ENCODE measurements at regions not wholly inside any gene's neighbourhood (a gene's known extent, or its start where the extent isn't known, plus 50 kb on each side); places are given as distances from the start of the nearest gene placed in this dataset.

DNA sequence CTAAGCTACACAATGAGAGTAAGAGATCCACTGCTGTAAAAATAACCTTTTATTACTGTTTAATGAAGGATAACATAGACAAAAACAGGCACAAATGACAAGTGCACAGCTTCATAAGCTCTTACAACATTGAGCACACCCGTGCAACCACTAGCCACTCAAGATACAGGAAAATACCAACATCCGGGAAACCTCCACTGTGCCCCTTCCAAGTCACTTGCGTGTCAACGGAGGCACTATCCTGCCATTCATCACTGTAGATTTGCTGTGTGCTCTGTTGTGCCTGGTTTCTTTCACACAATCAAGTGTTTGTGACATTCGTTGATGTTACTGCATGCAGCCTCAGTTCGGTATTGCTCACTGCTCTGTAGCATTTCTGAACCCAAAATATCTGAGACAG is 292.9 kb upstream of the MYT1L start:
- no peak for DNase-seq (ENCODE audit: low spot score in 2 of 2, unreplicated experiment in 2 of 2)
- Mint-ChIP-seq H3K9me3 (no peaks in the 10 kb centered on the region), H3K4me1 (no peaks in the 10 kb centered on the region), H3K27ac (no peak overlapping the region), H3K27me3 (ENCODE audit: low read depth) (peaks cover 39% of the 10 kb centered on the region), H3K4me3 (no peak overlapping the region), H3K36me3 (no peaks in the 10 kb centered on the region)
- TF ChIP-seq, protein P1, sequence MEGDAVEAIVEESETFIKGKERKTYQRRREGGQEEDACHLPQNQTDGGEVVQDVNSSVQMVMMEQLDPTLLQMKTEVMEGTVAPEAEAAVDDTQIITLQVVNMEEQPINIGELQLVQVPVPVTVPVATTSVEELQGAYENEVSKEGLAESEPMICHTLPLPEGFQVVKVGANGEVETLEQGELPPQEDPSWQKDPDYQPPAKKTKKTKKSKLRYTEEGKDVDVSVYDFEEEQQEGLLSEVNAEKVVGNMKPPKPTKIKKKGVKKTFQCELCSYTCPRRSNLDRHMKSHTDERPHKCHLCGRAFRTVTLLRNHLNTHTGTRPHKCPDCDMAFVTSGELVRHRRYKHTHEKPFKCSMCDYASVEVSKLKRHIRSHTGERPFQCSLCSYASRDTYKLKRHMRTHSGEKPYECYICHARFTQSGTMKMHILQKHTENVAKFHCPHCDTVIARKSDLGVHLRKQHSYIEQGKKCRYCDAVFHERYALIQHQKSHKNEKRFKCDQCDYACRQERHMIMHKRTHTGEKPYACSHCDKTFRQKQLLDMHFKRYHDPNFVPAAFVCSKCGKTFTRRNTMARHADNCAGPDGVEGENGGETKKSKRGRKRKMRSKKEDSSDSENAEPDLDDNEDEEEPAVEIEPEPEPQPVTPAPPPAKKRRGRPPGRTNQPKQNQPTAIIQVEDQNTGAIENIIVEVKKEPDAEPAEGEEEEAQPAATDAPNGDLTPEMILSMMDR (IDR thresholded peaks at IDR 0.05; ENCODE audit: unreplicated experiment), result no peak

DNA sequence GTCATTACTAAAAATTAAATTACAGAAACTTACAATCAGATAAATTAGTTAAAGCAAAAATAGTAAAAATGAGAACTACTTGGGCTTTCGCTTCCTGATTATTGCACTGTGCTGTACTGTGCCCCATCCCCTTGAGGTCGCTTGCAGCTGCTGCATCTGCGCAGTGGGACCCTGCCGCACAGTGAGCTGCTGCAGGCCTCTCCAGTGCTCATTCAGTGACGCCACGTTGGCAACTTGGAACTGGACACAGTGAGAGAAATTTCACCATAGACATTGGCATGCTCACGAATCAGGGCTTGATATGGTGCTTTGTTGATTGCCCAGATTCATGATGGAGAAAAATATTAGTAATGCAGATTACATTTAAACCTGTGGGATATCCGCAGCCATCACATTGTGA is 290.8 kb upstream of the MYT1L start:
- DNase-seq (ENCODE audit: low spot score in 2 of 2, unreplicated experiment in 2 of 2), result no peak
- no peak overlapping the region for H3K27ac Mint-ChIP-seq
- no peaks in the 10 kb centered on the region for H3K36me3 Mint-ChIP-seq
- H3K4me3 Mint-ChIP-seq, result no peak overlapping the region
- peaks cover 49% of the 10 kb centered on the region for H3K27me3 Mint-ChIP-seq (ENCODE audit: low read depth)
- TF ChIP-seq, protein P1 (IDR thresholded peaks at IDR 0.05; ENCODE audit: unreplicated experiment), result no peak
- no peaks in the 10 kb centered on the region for H3K9me3 Mint-ChIP-seq
- H3K4me1 Mint-ChIP-seq, result no peaks in the 10 kb centered on the region

DNA sequence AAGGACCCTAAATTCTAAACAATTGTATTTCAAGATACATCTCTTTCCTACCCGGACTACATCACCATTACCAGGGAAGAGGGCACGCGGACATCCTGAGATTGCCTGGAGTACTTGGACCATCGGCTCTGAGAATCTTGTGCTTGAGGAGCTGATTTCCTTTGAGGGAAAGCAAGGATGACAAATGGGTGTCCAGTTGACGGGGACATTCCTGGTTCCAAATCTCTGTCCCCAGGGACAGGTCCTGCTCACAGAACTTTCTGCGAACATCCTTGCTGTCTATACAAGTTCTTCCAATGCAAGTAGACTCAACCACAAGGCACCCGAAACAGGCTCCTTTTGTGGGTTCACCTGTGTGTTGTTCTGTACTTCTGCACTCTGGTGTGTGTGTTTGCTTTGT is 289.5 kb upstream of the MYT1L start:
- H3K27me3 Mint-ChIP-seq (ENCODE audit: low read depth), result peaks cover 58% of the 10 kb centered on the region
- no peak for DNase-seq (ENCODE audit: low spot score in 2 of 2, unreplicated experiment in 2 of 2)
- no peak overlapping the region for H3K4me3 Mint-ChIP-seq
- TF ChIP-seq, protein P1 (IDR thresholded peaks at IDR 0.05; ENCODE audit: unreplicated experiment), result no peak
- H3K27ac Mint-ChIP-seq, result no peak overlapping the region
- no peaks in the 10 kb centered on the region for H3K36me3 Mint-ChIP-seq
- no peaks in the 10 kb centered on the region for H3K9me3 Mint-ChIP-seq
- no peaks in the 10 kb centered on the region for H3K4me1 Mint-ChIP-seq

DNA sequence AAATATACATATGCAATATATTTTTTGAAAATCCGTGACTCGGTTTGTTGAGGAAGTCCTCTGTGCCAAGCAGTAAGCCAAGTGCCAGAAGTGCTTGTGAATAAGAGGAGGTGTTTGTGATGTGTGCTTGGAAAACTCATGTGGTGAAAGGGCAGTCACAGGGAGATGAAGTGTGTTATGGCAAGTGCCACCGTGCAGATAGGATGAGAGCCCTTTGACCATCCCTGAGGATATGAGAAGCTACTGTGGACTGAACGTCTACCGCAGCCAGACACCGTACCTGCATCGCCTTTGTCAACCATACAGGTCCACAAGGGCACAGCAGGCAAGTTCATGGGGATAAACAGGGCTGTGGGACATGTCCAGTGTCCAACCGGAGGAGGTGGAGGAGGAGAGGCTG is 288.9 kb upstream of the MYT1L start:
- no peak overlapping the region for H3K4me3 Mint-ChIP-seq
- H3K4me1 Mint-ChIP-seq, result no peaks in the 10 kb centered on the region
- no peak for DNase-seq (ENCODE audit: low spot score in 2 of 2, unreplicated experiment in 2 of 2)
- no peak overlapping the region for H3K27ac Mint-ChIP-seq
- TF ChIP-seq, protein P1 (IDR thresholded peaks at IDR 0.05; ENCODE audit: unreplicated experiment), result no peak
- no peaks in the 10 kb centered on the region for H3K9me3 Mint-ChIP-seq
- H3K27me3 Mint-ChIP-seq (ENCODE audit: low read depth), result peaks cover 60% of the 10 kb centered on the region
- no peaks in the 10 kb centered on the region for H3K36me3 Mint-ChIP-seq

DNA sequence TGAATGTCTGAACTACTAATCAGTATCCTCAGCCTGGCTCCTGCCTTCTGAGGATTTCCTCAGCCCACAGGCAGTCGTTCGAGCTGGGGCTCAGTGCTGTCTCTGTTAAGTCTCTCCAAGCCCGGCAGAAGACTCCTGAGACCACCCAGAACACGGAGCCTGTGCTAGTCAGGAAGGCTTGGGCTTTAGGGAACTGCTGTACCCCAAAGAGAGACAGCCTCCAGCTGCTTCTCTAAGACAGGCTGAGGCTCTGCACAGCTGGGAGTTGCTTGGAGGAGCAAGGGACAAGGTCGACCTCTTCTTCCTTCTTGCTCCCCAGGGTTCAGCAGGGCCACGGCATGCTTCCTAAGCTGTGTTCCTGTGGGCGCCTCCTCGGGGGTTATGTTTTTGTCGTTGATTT is 283.4 kb upstream of the MYT1L start:
- H3K9me3 Mint-ChIP-seq, result peaks cover 5% of the 10 kb centered on the region
- peaks cover 8% of the 10 kb centered on the region for H3K4me1 Mint-ChIP-seq
- H3K27me3 Mint-ChIP-seq (ENCODE audit: low read depth), result peaks cover 43% of the 10 kb centered on the region
- peaks cover 3% of the 10 kb centered on the region for H3K36me3 Mint-ChIP-seq
- DNase-seq (ENCODE audit: low spot score in 2 of 2, unreplicated experiment in 2 of 2), result no peak
- H3K4me3 Mint-ChIP-seq, result peak overlapping the region; percentile 30
- TF ChIP-seq, protein P1 (IDR thresholded peaks at IDR 0.05; ENCODE audit: unreplicated experiment), result no peak
- H3K27ac Mint-ChIP-seq, result no peak overlapping the region

Measured in mesothelial cell of epicardium (in vitro differentiated cells).